Duodenal mucosa (tissue), 2 donors: ENCODE measurements at regions not wholly inside any gene's neighbourhood (a gene's known extent, or its start where the extent isn't known, plus 50 kb on each side); places are given as distances from the start of the nearest gene placed in this dataset.

Experiments used
- H3K27ac ChIP-seq: one replicate; pipeline ENCODE4 v1.7.0; 2013; ENCODE audit warnings: low read depth, low read length
- H3K27me3 ChIP-seq, 2 donors: one replicate each; pipeline ENCODE4 v1.7.0; 2013; ENCODE audit warnings: low read length in 2 of 2, control low read depth in 1 of 2; ENCODE audit not compliant: insufficient read depth in 2 of 2, control insufficient read depth in 1 of 2
- H3K36me3 ChIP-seq, 2 donors: one replicate each; pipeline ENCODE4 v1.7.0; 2013; ENCODE audit warnings: low read length in 2 of 2, control low read depth in 1 of 2; ENCODE audit not compliant: insufficient read depth in 2 of 2, control insufficient read depth in 1 of 2
- H3K4me1 ChIP-seq, 2 donors: one replicate each; pipeline ENCODE4 v1.7.0; 2013; ENCODE audit warnings: low read length in 2 of 2, control low read depth in 1 of 2; ENCODE audit not compliant: insufficient read depth in 2 of 2, control insufficient read depth in 1 of 2
- H3K4me3 ChIP-seq, 2 donors: one replicate each; pipeline ENCODE4 v1.7.0; 2013; ENCODE audit warnings: low read length in 2 of 2, low read depth in 1 of 2
- H3K9ac ChIP-seq, 2 donors: one replicate each; pipeline ENCODE4 v1.7.0; 2013; ENCODE audit warnings: low read length in 2 of 2, low read depth in 1 of 2
- H3K9me3 ChIP-seq, 2 donors: one replicate each; pipeline ENCODE4 v1.7.0; 2013; ENCODE audit warnings: low read length in 2 of 2, control low read depth in 1 of 2; ENCODE audit not compliant: control insufficient read depth in 1 of 2

DNA sequence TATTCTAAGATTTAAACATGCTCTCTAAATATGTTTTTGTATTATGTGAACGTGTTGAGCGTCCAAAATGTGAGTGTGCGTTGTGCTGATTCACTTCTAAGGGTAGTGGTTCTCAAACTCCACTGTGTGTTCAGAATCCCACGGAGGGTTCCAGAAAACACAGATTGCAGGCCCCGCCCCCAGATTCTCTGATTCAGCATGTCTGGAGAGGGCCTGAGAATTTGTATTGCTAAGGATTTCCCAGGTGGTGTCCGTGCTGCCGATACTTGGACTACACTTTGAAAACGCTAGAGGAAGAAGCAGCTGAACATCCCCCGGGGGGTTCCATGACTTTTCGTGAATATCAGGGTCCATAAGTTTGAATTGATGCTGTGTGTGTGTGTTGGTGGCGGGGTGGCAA is 1043.2 kb upstream of the WWC1 start:
- H3K27ac ChIP-seq = no peak overlapping the region
- no peaks in the 10 kb centered on the region for H3K9me3 ChIP-seq
- H3K4me3 ChIP-seq = no peak overlapping the region
- no peak overlapping the region for H3K9ac ChIP-seq
- H3K4me1 ChIP-seq = no peaks in the 10 kb centered on the region
- H3K27me3 ChIP-seq = no peaks in the 10 kb centered on the region
- H3K36me3 ChIP-seq = no peaks in the 10 kb centered on the region

GRCh38 chr5:167250996-167251395 is 1040.4 kb upstream of the WWC1 start:
- H3K9ac ChIP-seq = no peak overlapping the region
- no peaks in the 10 kb centered on the region for H3K27me3 ChIP-seq
- no peaks in the 10 kb centered on the region for H3K9me3 ChIP-seq
- H3K4me1 ChIP-seq = no peaks in the 10 kb centered on the region
- no peak overlapping the region for H3K4me3 ChIP-seq
- no peak overlapping the region for H3K27ac ChIP-seq
- H3K36me3 ChIP-seq = no peaks in the 10 kb centered on the region

- no peaks in the 10 kb centered on the region for H3K9me3 ChIP-seq
- H3K4me3 ChIP-seq = no peak overlapping the region
- no peaks in the 10 kb centered on the region for H3K27me3 ChIP-seq
- no peak overlapping the region for H3K27ac ChIP-seq
- no peaks in the 10 kb centered on the region for H3K4me1 ChIP-seq
- H3K9ac ChIP-seq = no peak overlapping the region
- no peaks in the 10 kb centered on the region for H3K36me3 ChIP-seq
These were observed 1037.3 kb upstream of the WWC1 start for GRCh38 chr5:167254132-167254531.

DNA sequence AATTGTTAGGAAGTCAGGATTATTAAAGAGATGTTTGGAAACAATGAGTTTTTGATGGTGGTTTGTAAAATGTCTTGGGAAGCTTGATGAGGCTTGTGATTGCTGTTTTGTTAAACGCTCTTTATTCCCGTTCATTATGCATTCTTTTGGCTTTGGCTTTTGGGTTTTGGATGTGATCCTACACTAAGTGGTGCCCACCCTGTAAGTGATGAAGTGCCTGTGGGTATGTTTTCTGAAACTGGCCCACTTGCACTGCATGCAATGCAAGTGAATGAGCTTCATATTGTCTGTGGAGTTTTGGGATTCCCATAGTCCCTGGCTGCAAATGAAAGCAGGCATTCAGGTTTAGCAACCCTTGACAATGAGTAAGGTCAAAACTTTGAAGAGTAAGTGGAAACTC is 1035.5 kb upstream of the WWC1 start:
- Histone ChIP-seq H3K36me3 (no peaks in the 10 kb centered on the region), H3K9me3 (no peaks in the 10 kb centered on the region), H3K9ac (no peak overlapping the region), H3K27me3 (no peaks in the 10 kb centered on the region), H3K4me3 (no peak overlapping the region), H3K4me1 (no peaks in the 10 kb centered on the region), H3K27ac (no peak overlapping the region)

DNA sequence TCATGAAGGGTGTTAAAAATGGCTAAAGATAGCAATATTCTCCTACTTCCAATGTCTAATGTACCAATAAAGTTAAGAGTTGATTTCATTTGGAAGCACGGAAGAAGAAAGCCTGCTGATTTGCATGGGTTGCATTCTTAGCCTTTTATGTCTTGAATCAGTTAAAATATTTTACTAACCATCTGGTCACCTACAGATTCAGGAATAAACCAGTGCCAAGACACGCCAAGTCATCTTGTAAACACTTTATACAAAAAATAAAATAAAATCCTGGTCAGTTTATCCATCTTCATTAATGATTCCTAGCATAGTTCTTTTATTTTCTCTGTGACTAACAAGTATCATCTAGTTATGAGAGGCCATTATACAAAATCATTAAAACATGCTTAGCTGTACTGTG is 1031.6 kb upstream of the WWC1 start:
- Histone ChIP-seq H3K4me3 (no peak overlapping the region), H3K9ac (no peak overlapping the region), H3K27me3 (no peaks in the 10 kb centered on the region), H3K9me3 (no peaks in the 10 kb centered on the region), H3K4me1 (no peaks in the 10 kb centered on the region), H3K27ac (no peak overlapping the region), H3K36me3 (no peaks in the 10 kb centered on the region)

GRCh38 chr5:167261309-167262100 is 1029.9 kb upstream of the WWC1 start:
- H3K4me1 ChIP-seq = no peaks in the 10 kb centered on the region
- no peak overlapping the region for H3K4me3 ChIP-seq
- H3K27ac ChIP-seq = no peak overlapping the region
- H3K9me3 ChIP-seq = no peaks in the 10 kb centered on the region
- H3K9ac ChIP-seq = no peak overlapping the region
- no peaks in the 10 kb centered on the region for H3K36me3 ChIP-seq
- H3K27me3 ChIP-seq = no peaks in the 10 kb centered on the region

DNA sequence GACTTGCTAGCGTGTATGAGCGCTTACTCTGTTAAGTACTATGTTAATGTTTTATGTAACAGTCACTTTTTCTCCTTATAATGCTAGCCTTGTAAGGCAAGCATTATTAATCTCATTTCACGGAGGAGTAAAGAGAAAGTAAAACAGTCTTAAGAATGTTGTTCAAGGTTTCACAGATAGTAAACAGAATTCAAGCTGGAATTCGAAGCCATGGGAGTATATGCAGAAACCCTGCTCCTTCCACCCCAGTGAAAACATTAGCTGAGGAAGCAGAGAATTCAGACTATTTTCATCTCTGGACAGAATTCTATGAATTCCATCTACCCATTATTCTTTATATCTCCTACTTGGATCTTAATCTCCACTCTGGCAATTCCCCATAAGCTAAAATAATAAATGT is 1028.3 kb upstream of the WWC1 start:
- Histone ChIP-seq H3K9me3 (no peaks in the 10 kb centered on the region), H3K27me3 (no peaks in the 10 kb centered on the region), H3K4me3 (no peak overlapping the region), H3K36me3 (no peaks in the 10 kb centered on the region), H3K4me1 (no peaks in the 10 kb centered on the region), H3K27ac (no peak overlapping the region), H3K9ac (no peak overlapping the region)

GRCh38 chr5:167264348-167264747 is 1027.1 kb upstream of the WWC1 start:
- no peaks in the 10 kb centered on the region for H3K4me1 ChIP-seq
- H3K9me3 ChIP-seq = no peaks in the 10 kb centered on the region
- H3K27me3 ChIP-seq = no peaks in the 10 kb centered on the region
- no peak overlapping the region for H3K9ac ChIP-seq
- H3K36me3 ChIP-seq = no peaks in the 10 kb centered on the region
- no peak overlapping the region for H3K4me3 ChIP-seq
- H3K27ac ChIP-seq = no peak overlapping the region

- Histone ChIP-seq H3K36me3 (no peaks in the 10 kb centered on the region), H3K4me1 (no peaks in the 10 kb centered on the region), H3K9ac (no peak overlapping the region), H3K27me3 (no peaks in the 10 kb centered on the region), H3K9me3 (no peaks in the 10 kb centered on the region), H3K27ac (no peak overlapping the region), H3K4me3 (no peak overlapping the region)
These were observed 1023.1 kb upstream of the WWC1 start for GRCh38 chr5:167268337-167268736.

DNA sequence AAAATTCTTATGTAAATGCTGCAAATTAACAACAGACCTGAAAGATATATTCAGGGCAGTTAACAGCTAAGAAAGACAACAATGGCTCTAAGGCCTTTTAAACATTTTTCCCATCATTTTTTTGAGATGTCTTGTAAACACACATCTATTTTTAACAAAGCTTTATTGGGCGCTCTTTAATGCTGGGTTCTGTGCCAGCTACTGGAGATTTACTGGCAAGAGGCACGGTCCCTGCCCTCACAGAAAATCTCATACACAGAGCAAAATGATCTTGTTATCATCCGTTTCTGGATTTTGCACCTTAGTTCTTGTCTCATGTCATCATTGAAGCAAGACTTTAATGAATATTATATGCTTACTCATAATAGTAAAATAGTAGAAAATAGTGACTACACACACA is 1022.3 kb upstream of the WWC1 start:
- Histone ChIP-seq H3K4me1 (no peaks in the 10 kb centered on the region), H3K4me3 (no peak overlapping the region), H3K27me3 (no peaks in the 10 kb centered on the region), H3K27ac (no peak overlapping the region), H3K9ac (no peak overlapping the region), H3K36me3 (no peaks in the 10 kb centered on the region), H3K9me3 (no peaks in the 10 kb centered on the region)

DNA sequence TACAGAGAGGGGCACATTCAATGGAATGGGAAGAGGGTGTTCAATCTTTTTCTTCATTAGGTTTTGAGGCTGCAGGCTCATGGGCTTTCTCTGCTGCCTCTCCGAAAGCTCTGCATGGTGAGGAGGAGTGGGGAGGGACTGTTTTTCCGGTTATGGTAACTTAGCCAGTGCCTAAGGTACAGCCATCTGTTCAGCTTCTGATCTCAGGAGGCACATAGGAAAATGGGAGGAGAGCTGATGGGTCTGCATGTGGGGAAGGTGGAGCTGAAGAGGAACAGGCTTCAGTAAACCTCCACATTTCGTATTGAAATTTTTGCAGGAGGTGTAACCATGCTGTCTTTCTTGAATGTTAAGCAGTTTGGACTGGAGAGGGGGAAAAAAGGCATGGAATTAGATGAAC is 1020.4 kb upstream of the WWC1 start:
- Histone ChIP-seq H3K27me3 (no peaks in the 10 kb centered on the region), H3K4me3 (no peak overlapping the region), H3K4me1 (no peaks in the 10 kb centered on the region), H3K27ac (no peak overlapping the region), H3K9ac (no peak overlapping the region), H3K36me3 (no peaks in the 10 kb centered on the region), H3K9me3 (no peaks in the 10 kb centered on the region)
